Fibroblast of skin of scalp (primary cell): ENCODE measurements at regions not wholly inside any gene's neighbourhood (a gene's known extent, or its start where the extent isn't known, plus 50 kb on each side); places are given as distances from the start of the nearest gene placed in this dataset.

ENCODE experiments used
- DNase-seq: peaks from one replicate; pipeline ENCODE4 v3.0.0-alpha.2; 2013

DNA sequence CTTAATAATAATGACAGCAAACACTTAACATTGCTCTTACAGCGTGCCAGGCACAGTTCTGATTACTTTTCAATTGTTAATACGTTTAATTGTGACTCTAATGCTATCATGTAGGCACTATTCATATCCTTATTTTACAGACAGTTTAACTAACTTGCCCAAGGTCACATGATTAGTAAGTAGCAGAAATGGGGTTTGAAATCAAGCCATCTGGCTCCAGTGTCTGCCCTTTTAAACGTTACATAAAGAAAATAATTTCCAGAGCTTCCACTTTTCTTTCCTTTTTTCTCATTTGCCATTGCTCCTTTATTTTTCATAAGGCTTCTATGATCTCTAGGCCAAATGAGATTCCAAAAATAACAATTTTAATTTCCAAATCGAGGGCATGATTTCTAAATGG, 50.6 kb upstream of the IKZF2 start:
- no peak for DNase-seq

DNA sequence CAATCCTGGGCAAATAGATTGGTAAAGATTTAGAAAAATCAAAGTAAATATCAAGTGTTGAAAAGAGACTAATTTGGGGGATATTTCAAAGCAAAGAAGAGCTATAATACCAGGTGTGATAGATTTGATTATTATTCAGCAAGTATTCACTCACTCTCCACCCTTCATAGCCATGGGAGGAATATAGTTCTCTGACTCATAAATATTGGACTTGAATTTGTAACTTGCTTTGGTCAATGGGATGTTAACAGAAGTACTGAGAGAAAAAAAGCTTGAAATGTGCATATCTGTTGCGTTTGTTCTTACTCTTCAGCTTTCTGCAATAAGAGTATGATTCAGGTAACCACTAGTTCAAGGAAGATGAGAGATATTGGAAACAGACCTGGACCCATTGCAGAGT, 54.5 kb upstream of the IKZF2 start:
- no peak for DNase-seq

DNA sequence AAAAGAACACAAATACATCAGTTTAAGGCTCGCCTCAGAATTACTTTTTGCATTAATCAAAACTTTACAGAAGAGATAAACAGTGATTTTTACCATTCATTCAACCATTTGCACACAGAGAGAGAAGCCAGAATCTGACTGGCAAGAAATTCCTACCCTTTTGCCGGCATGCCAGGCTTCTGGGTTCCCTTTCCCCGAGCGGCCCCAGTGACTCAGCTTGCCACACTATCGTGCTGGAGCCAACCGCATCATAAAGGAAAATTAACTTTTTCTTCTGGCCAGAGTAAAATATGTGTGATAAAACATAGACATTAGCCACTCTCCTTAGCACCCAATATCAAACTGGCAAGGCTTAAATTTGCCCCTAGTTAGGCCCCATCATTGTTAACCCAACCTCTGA, 61.8 kb upstream of the IKZF2 start:
- DNase-seq, result no peak

DNA sequence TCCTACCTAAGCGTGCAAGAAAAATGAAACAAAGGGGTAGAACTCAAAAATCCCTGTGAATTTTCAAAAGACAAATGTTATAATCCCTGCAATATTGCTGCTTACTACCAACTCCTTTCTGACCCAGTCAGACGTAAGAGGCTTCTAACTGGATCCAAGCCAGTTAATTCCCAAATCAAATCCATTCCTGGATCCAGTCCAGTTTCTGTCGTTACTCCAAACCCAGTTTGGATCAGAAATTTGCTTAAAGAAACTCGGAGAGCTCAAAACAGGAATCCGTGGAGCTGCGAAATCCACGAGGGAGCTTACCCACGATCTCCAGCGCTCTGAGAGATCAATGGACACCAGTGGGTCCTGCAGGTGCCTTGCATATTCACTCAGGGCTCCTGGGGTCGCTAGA, 62.8 kb upstream of the IKZF2 start:
- DNase-seq, result no peak

GRCh38 chr2:213216461-213216860, 65.0 kb upstream of the IKZF2 start:
- DNase-seq, result peak; percentile 64

DNA sequence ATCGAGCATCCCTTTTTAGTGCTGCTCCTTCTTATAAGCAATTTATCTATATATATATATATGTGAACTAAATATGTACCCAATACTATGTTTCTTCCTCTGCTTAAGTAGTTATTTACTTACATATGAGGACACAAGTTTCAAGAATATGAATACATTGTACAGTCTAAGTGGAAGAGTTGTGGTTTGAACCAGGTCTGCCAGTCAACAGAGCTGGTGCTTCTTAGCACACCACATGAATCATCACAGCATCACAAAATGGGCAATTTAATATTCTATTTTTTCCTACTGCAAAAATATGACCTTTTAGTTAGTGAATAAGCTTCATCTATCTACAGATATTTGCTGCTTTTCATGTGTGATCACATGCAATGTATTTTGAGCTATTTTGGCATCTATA, 64.4 kb upstream of the SPAG16 start:
- DNase-seq, result no peak

- no peak for DNase-seq
Observed at GRCh38 chr2:213220967-213221603, 63.2 kb upstream of the SPAG16 start.

DNA sequence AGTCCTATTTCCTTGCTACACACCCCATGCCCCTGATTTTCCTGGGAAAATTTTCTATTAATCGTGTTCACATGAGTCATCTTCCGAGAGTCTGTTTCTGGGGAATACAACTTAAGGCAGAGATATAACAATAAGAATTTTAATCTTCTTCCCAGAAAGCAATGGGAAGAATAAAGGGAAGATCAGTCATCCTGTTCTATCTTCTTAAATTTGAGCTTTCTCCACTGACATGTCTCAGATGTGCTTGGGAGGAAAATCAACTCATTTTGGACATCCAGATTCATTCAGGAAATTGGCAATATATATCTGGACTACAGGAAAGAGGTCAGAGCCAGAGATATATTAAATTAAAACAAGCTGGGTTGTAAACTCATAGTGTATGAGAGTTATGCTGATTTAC, 62.3 kb upstream of the SPAG16 start:
- DNase-seq, result peak; percentile 17

- DNase-seq, result no peak
Observed at GRCh38 chr2:213224366-213224765, 59.9 kb upstream of the SPAG16 start.

DNA sequence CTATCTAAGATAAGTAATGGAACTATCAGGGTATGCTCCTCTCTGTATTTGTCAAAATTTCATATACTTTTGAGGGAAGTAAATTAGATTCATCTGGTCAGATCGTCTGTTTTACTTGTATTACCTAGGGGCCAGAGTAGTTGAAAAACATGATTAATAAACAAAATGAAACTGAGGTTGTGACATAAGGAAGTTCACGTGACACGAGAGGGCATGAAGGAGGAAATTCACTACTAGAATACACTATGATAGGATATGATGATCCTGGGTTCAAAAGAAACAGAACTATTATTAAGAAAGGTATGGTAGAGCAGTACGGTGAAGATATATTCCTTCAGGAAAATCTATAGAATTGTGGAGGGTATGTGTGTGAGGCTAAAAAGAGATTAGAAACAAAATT, 58.4 kb upstream of the SPAG16 start:
- DNase-seq, result no peak

DNA sequence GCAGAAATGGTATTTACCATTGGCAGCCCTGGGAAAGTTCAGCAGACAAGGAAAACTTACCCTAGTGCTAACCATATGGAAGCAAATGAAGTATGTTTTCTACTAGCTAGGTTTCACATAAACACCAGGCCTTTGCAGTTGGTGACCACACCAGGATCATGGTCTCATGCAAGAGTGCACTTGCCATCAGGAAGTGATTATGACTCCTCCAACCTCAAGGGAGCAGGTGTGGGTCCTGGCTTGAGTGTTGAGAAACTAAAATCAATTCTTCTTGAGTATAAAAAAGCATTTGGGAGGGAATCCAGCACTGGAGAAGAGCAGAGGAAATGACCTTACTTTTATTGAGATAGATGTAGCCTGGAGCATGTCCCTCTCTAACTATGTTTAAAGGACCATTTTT, 56.8 kb upstream of the SPAG16 start:
- no peak for DNase-seq

DNA sequence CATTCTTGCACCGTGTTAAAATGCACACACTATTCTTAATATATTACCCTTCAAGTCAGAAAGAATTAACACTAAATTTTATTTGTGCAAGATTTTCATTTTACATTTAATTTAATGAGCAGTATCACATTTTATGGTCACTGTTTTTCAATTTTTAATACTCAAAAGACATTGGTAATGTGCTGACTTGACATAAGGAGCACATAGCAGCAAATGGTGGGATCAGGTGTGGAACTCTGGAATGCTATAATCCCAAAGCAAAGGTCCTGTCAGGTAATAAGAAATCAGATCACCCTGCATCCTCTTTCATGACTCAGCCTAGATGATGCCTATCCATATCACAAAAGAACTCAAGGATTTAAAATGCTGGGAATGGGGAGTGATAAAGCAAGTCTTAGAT, 55.6 kb upstream of the SPAG16 start:
- no peak for DNase-seq

GRCh38 chr2:213229814-213230213, 54.5 kb upstream of the SPAG16 start:
- DNase-seq, result peak; percentile 48

- no peak for DNase-seq
Observed at GRCh38 chr2:213231966-213232365, 52.3 kb upstream of the SPAG16 start.

DNA sequence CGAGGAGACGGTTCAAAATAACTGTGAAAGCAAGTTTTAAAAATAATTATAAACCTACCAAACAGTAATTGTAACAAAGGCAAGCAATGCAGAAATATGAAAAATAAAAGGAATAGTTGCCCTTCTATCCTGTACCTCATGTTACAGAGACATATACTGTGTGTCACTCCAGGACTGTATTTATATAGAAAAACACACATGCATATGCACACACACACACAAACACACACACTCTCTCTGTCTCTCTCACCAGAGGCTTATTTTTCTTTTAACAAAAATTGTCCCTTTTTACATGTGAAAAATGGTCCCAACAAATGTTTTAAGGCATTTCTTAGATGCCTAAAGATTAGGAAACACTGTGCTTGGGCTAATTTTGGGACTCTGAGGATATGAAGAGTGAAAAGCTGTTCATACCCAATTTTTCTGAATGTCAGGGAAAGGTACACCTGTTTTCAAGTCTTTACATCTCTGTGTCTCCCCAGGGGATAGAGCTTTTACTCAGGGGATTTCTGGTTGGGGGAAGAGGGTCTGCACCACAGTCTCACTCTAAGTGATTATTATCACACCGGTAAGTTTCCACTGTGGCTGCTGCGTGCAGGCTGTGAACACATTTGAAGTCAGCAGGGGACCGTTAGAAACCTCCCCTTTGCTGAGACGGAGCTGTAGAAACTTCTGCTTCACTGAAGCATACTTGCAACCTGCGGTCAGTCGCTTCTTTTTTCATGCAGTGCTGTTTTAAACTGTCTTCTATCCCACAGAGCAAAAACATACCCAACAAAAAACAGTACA, 51.4 kb upstream of the SPAG16 start:
- peak; percentile 22 for DNase-seq

DNA sequence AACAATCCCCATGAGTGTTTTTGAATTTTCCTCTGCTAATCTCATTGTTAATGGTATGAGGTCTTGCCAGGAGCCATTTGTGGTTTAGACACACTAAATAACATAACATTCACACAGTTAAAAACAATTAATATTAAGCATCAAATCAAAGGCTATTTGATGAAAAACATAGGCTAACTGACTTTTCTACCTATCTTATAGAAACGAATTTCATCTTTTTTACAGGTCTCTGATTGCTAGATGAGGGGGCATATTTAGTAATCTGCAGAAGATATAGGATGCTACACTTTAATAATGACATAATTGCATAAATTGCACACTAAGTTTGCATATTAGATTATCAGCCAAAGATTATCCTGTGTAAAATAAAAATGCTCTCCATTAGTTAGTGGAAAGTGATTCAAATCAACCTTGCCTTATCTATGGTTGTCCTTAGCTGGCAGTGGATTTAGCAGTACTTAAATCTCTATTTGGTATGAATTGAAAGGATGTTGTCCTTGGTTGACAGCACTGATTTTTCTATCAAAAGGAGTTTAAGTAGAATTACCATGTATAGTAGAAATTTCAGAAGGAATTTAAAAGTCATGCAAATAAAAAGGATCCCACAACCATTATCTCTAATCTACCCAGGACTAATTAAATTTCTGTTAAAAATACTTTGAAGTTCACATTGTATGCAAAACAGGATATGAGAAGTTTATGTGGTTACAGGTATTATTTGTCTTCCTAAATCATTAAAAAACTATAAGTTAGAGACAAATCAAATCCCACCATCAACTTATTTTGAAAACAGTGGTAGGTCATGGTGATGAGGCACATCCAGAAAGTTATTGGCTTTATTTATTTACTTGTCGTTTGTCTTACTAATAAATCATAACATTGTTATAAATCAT, 50.6 kb upstream of the SPAG16 start:
- no peak for DNase-seq
